Ascending aorta (tissue), 2 donors: ENCODE measurements at regions not wholly inside any gene's neighbourhood (a gene's known extent, or its start where the extent isn't known, plus 50 kb on each side); places are given as distances from the start of the nearest gene placed in this dataset.

ENCODE experiments used
- DNase-seq, 2 donors: peaks; one replicate each; pipeline ENCODE4 v3.0.0-alpha.2; 2019; ENCODE audit warnings: low spot score in 2 of 2
- H3K27ac ChIP-seq, 2 donors: fragments of 200-600 bp; sonication (generic); one replicate each; pipeline ENCODE4 v1.5.1; 2016 to 2017; ENCODE audit warnings: mild to moderate bottlenecking in 1 of 2
- H3K27me3 ChIP-seq: fragments of 200-600 bp; sonication (generic); one replicate; pipeline ENCODE4 v1.5.1; 2017
- H3K36me3 ChIP-seq, 2 donors: fragments of 200-600 bp; sonication (generic); one replicate each; pipeline ENCODE4 v1.5.1; 2016
- H3K4me1 ChIP-seq, 2 donors: fragments of 200-600 bp; sonication (generic); one replicate each; pipeline ENCODE4 v1.5.1; 2016 to 2017; ENCODE audit warnings: mild to moderate bottlenecking in 1 of 2
- H3K4me3 ChIP-seq, 2 donors: fragments of 200-600 bp; sonication (generic); one replicate each; pipeline ENCODE4 v1.5.1; 2016 to 2017; ENCODE audit warnings: mild to moderate bottlenecking in 1 of 2
- H3K9me3 ChIP-seq, 2 donors: fragments of 200-600 bp; sonication (generic); one replicate each; pipeline ENCODE4 v1.5.1; 2016
- intact Hi-C: fragments of 100-400 bp; cut with DNase I; formaldehyde crosslinking; loops from one replicate; pipeline ENCODE4 v1.15.1; 2023
- TF ChIP-seq, protein P1 (sequence below), 3 experiments: fragments of 200-600 bp in 2 of 3; fragments of 450-650 bp in 1 of 3; sonication (generic) in 2 of 3; IDR thresholded peaks; one replicate each; pipeline ENCODE4 v1.5.1; 2016 to 2019; ENCODE audit warnings: antibody characterized with exemption in 3 of 3, mild to moderate bottlenecking in 1 of 3, moderate library complexity in 1 of 3

- TF ChIP-seq, protein P1, sequence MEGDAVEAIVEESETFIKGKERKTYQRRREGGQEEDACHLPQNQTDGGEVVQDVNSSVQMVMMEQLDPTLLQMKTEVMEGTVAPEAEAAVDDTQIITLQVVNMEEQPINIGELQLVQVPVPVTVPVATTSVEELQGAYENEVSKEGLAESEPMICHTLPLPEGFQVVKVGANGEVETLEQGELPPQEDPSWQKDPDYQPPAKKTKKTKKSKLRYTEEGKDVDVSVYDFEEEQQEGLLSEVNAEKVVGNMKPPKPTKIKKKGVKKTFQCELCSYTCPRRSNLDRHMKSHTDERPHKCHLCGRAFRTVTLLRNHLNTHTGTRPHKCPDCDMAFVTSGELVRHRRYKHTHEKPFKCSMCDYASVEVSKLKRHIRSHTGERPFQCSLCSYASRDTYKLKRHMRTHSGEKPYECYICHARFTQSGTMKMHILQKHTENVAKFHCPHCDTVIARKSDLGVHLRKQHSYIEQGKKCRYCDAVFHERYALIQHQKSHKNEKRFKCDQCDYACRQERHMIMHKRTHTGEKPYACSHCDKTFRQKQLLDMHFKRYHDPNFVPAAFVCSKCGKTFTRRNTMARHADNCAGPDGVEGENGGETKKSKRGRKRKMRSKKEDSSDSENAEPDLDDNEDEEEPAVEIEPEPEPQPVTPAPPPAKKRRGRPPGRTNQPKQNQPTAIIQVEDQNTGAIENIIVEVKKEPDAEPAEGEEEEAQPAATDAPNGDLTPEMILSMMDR (IDR thresholded peaks at IDR 0.05) = no peak
- no peak overlapping the region for H3K4me3 ChIP-seq
- no peaks in the 10 kb centered on the region for H3K36me3 ChIP-seq
- peaks cover 0 to 4% of the 10 kb centered on the region in 2 donors for H3K9me3 ChIP-seq
- no peak for DNase-seq
- peaks cover 0 to 3% of the 10 kb centered on the region in 2 donors for H3K4me1 ChIP-seq
- H3K27ac ChIP-seq = no peak overlapping the region
- intact Hi-C loops = no loop called here
- H3K27me3 ChIP-seq = no peaks in the 10 kb centered on the region
Measured at GRCh38 chr10:3999642-4000041, 214.6 kb upstream of the KLF6 start.

GRCh38 chr10:3996697-3997096 lies 211.7 kb upstream of the KLF6 start:
- no peak for DNase-seq
- H3K4me1 ChIP-seq = peaks cover 0 to 3% of the 10 kb centered on the region in 2 donors
- intact Hi-C loops = no loop called here
- H3K27ac ChIP-seq = no peak overlapping the region
- H3K36me3 ChIP-seq = no peaks in the 10 kb centered on the region
- TF ChIP-seq, protein P1 (IDR thresholded peaks at IDR 0.05) = no peak
- peaks cover 0 to 4% of the 10 kb centered on the region in 2 donors for H3K9me3 ChIP-seq
- H3K27me3 ChIP-seq = no peaks in the 10 kb centered on the region
- no peak overlapping the region for H3K4me3 ChIP-seq

DNA sequence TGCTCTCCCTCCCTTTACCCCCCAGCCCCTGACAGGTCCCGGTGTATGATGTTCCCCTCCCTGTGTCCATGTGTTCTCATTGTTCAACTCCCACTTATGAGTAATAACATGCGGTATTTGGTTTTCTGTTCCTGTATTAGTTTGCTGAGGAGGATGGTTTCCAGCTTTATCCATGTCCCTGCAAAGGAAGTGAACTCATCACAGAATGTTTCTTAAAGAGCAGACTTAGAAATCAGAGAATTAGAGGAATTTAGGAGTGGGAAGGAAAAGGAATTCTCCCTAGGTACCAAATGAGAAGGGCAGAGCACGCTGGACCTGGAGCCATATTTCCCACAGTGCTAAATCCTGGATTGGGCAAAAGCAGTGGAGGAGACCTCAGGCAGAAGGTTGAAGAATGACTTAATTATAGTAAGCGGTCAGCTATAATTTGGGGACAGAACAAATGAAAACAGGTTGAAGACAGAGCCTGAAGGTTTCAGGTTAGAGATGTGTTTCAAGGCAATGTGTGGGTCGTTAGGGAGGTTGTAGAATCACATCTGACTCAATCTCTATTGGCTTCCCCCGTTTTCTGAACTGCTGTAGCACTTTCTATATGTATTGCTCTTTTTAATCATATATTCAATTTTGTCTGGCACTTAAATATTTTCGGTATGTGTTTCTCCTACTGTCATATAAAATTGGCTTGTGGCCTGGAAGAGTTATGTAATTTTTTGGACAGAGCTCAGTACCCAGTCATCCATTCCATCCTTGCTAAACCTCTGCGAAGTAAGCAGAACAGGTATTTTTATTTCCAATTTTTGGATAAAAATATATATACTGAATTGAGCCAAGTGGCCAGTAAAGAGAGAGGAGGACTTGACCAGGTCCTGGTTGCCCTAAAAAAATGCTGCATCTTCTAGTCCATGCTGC lies 210.5 kb upstream of the KLF6 start:
- H3K4me1 ChIP-seq = peaks cover 0 to 3% of the 10 kb centered on the region in 2 donors
- H3K27ac ChIP-seq = peak overlapping the region in 1 of 2 donors; percentile 15
- TF ChIP-seq, protein P1 (IDR thresholded peaks at IDR 0.05) = no peak
- DNase-seq = no peak
- peaks cover 0 to 4% of the 10 kb centered on the region in 2 donors for H3K9me3 ChIP-seq
- intact Hi-C loops = no loop called here
- H3K27me3 ChIP-seq = no peaks in the 10 kb centered on the region
- H3K4me3 ChIP-seq = no peak overlapping the region
- no peaks in the 10 kb centered on the region for H3K36me3 ChIP-seq

- H3K4me3 ChIP-seq = no peak overlapping the region
- intact Hi-C loops = no loop called here
- H3K4me1 ChIP-seq = peaks cover 0 to 4% of the 10 kb centered on the region in 2 donors
- H3K9me3 ChIP-seq = no peaks in the 10 kb centered on the region
- no peak for DNase-seq
- no peak overlapping the region for H3K27ac ChIP-seq
- TF ChIP-seq, protein P1 (IDR thresholded peaks at IDR 0.05) = no peak
- no peaks in the 10 kb centered on the region for H3K36me3 ChIP-seq
- no peaks in the 10 kb centered on the region for H3K27me3 ChIP-seq
Measured at GRCh38 chr10:3992382-3993178, 207.6 kb upstream of the KLF6 start.

- intact Hi-C loops = no loop called here
- H3K4me1 ChIP-seq = peaks cover 0 to 3% of the 10 kb centered on the region in 2 donors
- DNase-seq = no peak
Measured at GRCh38 chr10:3990307-3990706, 205.3 kb upstream of the KLF6 start.

More at GRCh38 chr10:3990307-3990706, 205.3 kb upstream of the KLF6 start:
- Histone ChIP-seq H3K36me3 (no peaks in the 10 kb centered on the region), H3K27me3 (no peaks in the 10 kb centered on the region), H3K4me3 (no peak overlapping the region), H3K9me3 (no peaks in the 10 kb centered on the region), H3K27ac (no peak overlapping the region)
- TF ChIP-seq, protein P1 (IDR thresholded peaks at IDR 0.05) = no peak
